Hepatocyte (in vitro differentiated cells): ENCODE measurements at regions not wholly inside any gene's neighbourhood (a gene's known extent, or its start where the extent isn't known, plus 50 kb on each side); places are given as distances from the start of the nearest gene placed in this dataset.

Source experiments
- DNase-seq: peaks from one replicate; pipeline ENCODE4 v3.0.0-alpha.2; 2016; ENCODE audit warnings: low spot score
- H2AFZ ChIP-seq: fragments of 200-600 bp; sonication (generic); 2 replicates; pipeline ENCODE4 v1.6.0; 2016; ENCODE audit warnings: antibody characterized with exemption, mild to moderate bottlenecking
- H3K27ac ChIP-seq: fragments of 200-600 bp; sonication (generic); 2 replicates; pipeline ENCODE4 v1.5.1; 2016; ENCODE audit warnings: mild to moderate bottlenecking
- H3K27me3 ChIP-seq: fragments of 200-600 bp; sonication (generic); 2 replicates; pipeline ENCODE4 v1.6.1; 2016
- H3K36me3 ChIP-seq: fragments of 200-600 bp; sonication (generic); replicated peaks from 2 replicates; pipeline ENCODE4 v1.5.1; 2016; ENCODE audit warnings: low read depth; ENCODE audit not compliant: insufficient read depth
- H3K4me1 ChIP-seq: fragments of 200-600 bp; sonication (generic); 2 replicates; pipeline ENCODE4 v1.5.1; 2016; ENCODE audit warnings: mild to moderate bottlenecking, moderate library complexity; ENCODE audit not compliant: insufficient read depth
- H3K4me2 ChIP-seq: fragments of 200-600 bp; sonication (generic); 2 replicates; pipeline ENCODE4 v1.6.0; 2016
- H3K4me3 ChIP-seq: fragments of 200-600 bp; sonication (generic); 2 replicates; pipeline ENCODE4 v1.5.1; 2016; ENCODE audit warnings: mild to moderate bottlenecking
- H3K79me2 ChIP-seq: fragments of 200-600 bp; sonication (generic); 2 replicates; pipeline ENCODE4 v1.6.0; 2017; ENCODE audit warnings: mild to moderate bottlenecking
- H3K9me2 ChIP-seq: fragments of 200-600 bp; sonication (generic); replicated peaks from 2 replicates; pipeline ENCODE4 v1.6.0; 2017; ENCODE audit warnings: mild to moderate bottlenecking; ENCODE audit not compliant: insufficient read depth
- H3K9me3 ChIP-seq: fragments of 200-600 bp; sonication (generic); 2 replicates; pipeline ENCODE4 v1.5.1; 2016; ENCODE audit warnings: low read depth, mild to moderate bottlenecking
- H4K20me1 ChIP-seq: fragments of 200-600 bp; sonication (generic); 2 replicates; pipeline ENCODE4 v1.6.0; 2016; ENCODE audit warnings: mild to moderate bottlenecking; ENCODE audit not compliant: insufficient read depth, poor library complexity, severe bottlenecking
- CTCF ChIP-seq: fragments of 200-600 bp; sonication (generic); IDR thresholded peaks from 2 replicates; pipeline ENCODE4 v1.5.1; 2016; ENCODE audit warnings: antibody characterized with exemption, mild to moderate bottlenecking; ENCODE audit not compliant: poor library complexity
- EZH2 ChIP-seq: fragments of 200-600 bp; sonication (generic); IDR thresholded peaks from 2 replicates; pipeline ENCODE4 v1.6.1; 2016; ENCODE audit warnings: antibody characterized with exemption, mild to moderate bottlenecking, borderline replicate concordance
- EZH2phosphoT487 ChIP-seq: fragments of 200-600 bp; sonication (generic); IDR thresholded peaks from one replicate; pipeline ENCODE4 v1.6.1; 2018; ENCODE audit warnings: antibody characterized with exemption, mild to moderate bottlenecking, low read depth, moderate library complexity; ENCODE audit not compliant: unreplicated experiment, severe bottlenecking
- WGBS: methylation state at CpG from one replicate; pipeline ENCODE4 v1.1.6; 2016; ENCODE audit warnings: low lambda C conversion rate; ENCODE audit errors: missing lambda C conversion rate; 5-methylcytosine and 5-hydroxymethylcytosine counted together

DNA sequence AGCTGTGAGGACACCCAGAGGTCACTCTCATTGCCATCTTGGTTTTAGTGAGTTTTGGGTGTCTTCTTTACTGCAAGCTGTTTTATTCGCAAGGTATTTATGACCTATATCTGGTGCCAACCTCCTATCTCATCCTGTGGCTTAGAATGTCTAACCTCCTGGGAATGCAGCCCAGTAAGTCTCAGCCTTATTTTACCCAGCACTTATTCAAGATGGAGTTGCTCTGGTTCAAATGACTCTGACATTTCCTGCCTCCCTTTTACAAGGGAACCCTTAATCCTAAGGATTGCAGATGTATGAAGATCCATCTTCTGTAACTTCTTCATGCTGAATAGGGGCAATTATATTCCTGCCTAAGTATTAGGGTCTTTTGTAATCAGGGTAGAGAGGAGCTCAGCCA, 708.0 kb downstream of the TMEM182 start:
- Histone ChIP-seq H3K4me3 (no peak overlapping the region), H3K79me2 (no peaks in the 10 kb centered on the region), H3K9me2 (no peaks in the 10 kb centered on the region), H3K36me3 (no peaks in the 10 kb centered on the region), H4K20me1 (no peaks in the 10 kb centered on the region), H3K9me3 (no peaks in the 10 kb centered on the region), H3K27ac (no peak overlapping the region), H3K4me2 (no peak overlapping the region), H3K27me3 (no peaks in the 10 kb centered on the region), H2AFZ (no peak overlapping the region), H3K4me1 (no peaks in the 10 kb centered on the region)
- DNase-seq = no peak
- WGBS = 75% methylated on average over 1 of the region's 1 CpG
- TF ChIP-seq EZH2phosphoT487 = no peak
- no peak for TF ChIP-seq CTCF
- TF ChIP-seq EZH2 = no peak

- Histone ChIP-seq H4K20me1 (no peaks in the 10 kb centered on the region), H3K9me3 (no peaks in the 10 kb centered on the region), H2AFZ (no peak overlapping the region), H3K4me2 (no peak overlapping the region), H3K4me1 (no peaks in the 10 kb centered on the region), H3K79me2 (no peaks in the 10 kb centered on the region), H3K36me3 (no peaks in the 10 kb centered on the region), H3K9me2 (no peaks in the 10 kb centered on the region), H3K27me3 (no peaks in the 10 kb centered on the region), H3K4me3 (no peak overlapping the region), H3K27ac (no peak overlapping the region)
- no peak for TF ChIP-seq EZH2
- no peak for TF ChIP-seq EZH2phosphoT487
- no peak for TF ChIP-seq CTCF
- WGBS = 100% methylated on average over 1 of the region's 1 CpG
- no peak for DNase-seq
Measured at GRCh38 chr2:103484906-103485305, 723.1 kb downstream of the TMEM182 start.

DNA sequence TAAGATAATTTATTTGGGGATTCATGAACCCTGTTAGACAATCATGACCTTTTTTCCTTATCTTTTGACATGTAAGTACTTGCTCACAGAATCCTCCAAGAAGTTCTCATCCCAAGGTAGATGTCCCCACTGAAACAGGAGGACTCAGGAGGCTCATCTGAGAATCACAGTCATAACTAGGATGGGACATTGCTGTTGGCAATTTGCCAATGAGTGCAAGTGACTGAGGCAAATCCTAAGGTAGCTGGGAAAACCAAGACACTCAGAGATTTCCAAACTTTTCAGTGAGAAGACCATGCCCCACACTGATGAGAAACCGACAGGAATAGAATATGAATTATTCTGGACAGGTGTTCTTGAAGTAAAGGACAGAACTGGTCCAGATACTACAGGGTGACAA, 735.0 kb downstream of the TMEM182 start:
- H3K4me3 ChIP-seq = no peak overlapping the region
- no peaks in the 10 kb centered on the region for H4K20me1 ChIP-seq
- no peaks in the 10 kb centered on the region for H3K4me1 ChIP-seq
- no peaks in the 10 kb centered on the region for H3K79me2 ChIP-seq
- no peaks in the 10 kb centered on the region for H3K36me3 ChIP-seq
- H3K27me3 ChIP-seq = no peaks in the 10 kb centered on the region
- no peak overlapping the region for H3K27ac ChIP-seq
- no peaks in the 10 kb centered on the region for H3K9me2 ChIP-seq
- no peak for DNase-seq
- no peak overlapping the region for H2AFZ ChIP-seq
- no peak overlapping the region for H3K4me2 ChIP-seq
- H3K9me3 ChIP-seq = no peaks in the 10 kb centered on the region
- 83% methylated on average over 1 of the region's 1 CpG for WGBS
- no peak for TF ChIP-seq EZH2

- Histone ChIP-seq H3K9me2 (no peaks in the 10 kb centered on the region), H2AFZ (no peak overlapping the region), H3K4me3 (no peak overlapping the region), H3K79me2 (no peaks in the 10 kb centered on the region), H4K20me1 (no peaks in the 10 kb centered on the region), H3K36me3 (no peaks in the 10 kb centered on the region), H3K27ac (no peak overlapping the region), H3K9me3 (no peaks in the 10 kb centered on the region), H3K4me2 (no peak overlapping the region), H3K4me1 (no peaks in the 10 kb centered on the region), H3K27me3 (no peaks in the 10 kb centered on the region)
- TF ChIP-seq CTCF (no peak), EZH2 (no peak), EZH2phosphoT487 (no peak)
- no peak for DNase-seq
- WGBS = 72% methylated on average over 4 of the region's 4 CpGs
Measured at GRCh38 chr2:103506812-103507211, 745.0 kb downstream of the TMEM182 start.
